HG02571 (cell line): ENCODE measurements at regions not wholly inside any gene's neighbourhood (a gene's known extent, or its start where the extent isn't known, plus 50 kb on each side); places are given as distances from the start of the nearest gene placed in this dataset.

ENCODE experiments used
- ATAC-seq: cut with Tn5 transposase; IDR thresholded peaks from one replicate; pipeline ENCODE4 v1.9.1; 2021; ENCODE audit warnings: mild to moderate bottlenecking, moderate library complexity; ENCODE audit not compliant: unreplicated experiment

DNA sequence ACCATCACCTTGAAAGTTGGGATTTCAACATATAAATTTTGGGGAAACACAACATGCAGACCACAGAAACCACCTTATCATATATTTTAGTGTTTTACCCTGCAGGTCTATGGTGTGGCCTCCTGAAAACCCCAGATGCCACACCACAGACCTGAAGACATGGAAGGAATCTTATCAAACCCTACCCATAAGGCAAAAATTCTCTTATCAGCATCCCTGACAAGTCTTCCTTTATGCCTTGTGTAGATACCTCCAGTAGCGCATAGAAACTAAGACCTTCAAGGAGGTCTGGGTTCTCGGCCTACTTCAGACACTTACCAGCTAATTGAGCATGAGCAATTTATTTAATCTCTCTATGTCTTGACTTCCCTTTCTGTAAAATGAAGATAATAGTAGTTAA lies 59.1 kb upstream of the SLC14A2 start:
- no peak for ATAC-seq

GRCh38 chr18:45557287-45557686 lies 58.0 kb upstream of the SLC14A2 start:
- ATAC-seq, result no peak

DNA sequence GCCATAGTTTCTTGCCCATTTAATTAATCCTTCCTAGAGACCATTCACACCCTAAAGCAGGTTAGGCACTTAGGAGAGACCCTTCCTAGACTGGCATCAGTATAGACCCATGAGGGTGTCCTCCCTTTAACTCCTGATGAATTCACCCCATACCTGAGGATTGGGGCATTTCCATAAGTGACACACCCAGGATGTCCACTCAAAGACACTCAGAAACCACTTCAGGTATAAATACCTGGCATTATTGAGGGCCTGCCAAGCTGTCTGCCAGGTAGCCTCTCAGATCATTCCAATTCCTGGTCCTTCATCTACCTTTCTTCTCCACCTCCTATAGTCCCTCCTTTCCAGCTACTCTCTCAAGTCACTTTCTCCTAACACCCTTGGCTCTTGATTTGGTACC lies 57.5 kb upstream of the SLC14A2 start:
- no peak for ATAC-seq

GRCh38 chr18:45559258-45559657 lies 56.0 kb upstream of the SLC14A2 start:
- no peak for ATAC-seq

GRCh38 chr18:45560870-45561269 lies 54.4 kb upstream of the SLC14A2 start:
- ATAC-seq, result no peak

GRCh38 chr18:45562567-45563479 lies 52.5 kb upstream of the SLC14A2 start:
- ATAC-seq, result no peak

DNA sequence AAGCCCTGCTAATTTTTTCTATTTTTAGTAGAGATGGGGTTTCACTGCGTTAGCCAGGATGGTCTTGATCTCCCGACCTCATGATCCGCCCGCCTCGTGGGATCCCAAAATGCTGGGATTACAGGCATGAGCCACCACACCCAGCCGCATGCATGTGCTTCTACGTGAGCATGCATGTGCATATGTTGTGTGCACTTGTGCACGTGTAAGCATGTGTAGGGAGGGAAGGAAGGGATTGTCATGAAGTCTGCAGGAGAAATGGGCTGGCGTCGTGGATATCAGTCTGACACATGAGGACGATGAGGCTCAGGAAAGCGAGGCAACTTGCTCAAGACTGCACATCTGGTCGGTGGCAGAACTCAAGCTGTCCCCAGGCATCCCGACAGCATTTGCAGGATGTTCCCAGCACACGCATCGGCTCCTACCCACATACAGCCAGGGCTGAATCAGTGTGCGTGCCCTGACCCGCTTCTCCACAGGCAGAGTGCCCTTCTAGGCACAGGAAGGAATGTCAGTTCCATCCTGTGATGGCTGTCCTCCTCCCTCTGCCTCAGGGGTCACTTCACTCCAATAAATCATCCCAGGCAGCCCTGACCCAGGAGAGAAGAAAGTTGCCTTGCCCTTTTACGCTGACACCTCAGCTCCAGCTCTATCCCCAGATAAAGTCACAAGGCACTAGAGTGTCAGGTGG lies 49.9 kb upstream of the SLC14A2 start:
- ATAC-seq, result no peak
